Breast epithelium (tissue), 3 donors: ENCODE measurements at regions not wholly inside any gene's neighbourhood (a gene's known extent, or its start where the extent isn't known, plus 50 kb on each side); places are given as distances from the start of the nearest gene placed in this dataset.

Experiments used
- POLR2A ChIP-seq: fragments of 450-650 bp; IDR thresholded peaks from one replicate; pipeline ENCODE4 v1.6.1; 2016; ENCODE audit warnings: antibody characterized with exemption, mild to moderate bottlenecking, moderate library complexity
- TF ChIP-seq, protein P1 (sequence below), 3 donors: fragments of 450-650 bp; IDR thresholded peaks; one replicate each; pipeline ENCODE4 v1.5.1; 2016 to 2017; ENCODE audit warnings: antibody characterized with exemption in 3 of 3, mild to moderate bottlenecking in 3 of 3, moderate library complexity in 3 of 3

GRCh38 chr5:172556262-172556661, 84.8 kb upstream of the NEURL1B start:
- TF ChIP-seq, protein P1, sequence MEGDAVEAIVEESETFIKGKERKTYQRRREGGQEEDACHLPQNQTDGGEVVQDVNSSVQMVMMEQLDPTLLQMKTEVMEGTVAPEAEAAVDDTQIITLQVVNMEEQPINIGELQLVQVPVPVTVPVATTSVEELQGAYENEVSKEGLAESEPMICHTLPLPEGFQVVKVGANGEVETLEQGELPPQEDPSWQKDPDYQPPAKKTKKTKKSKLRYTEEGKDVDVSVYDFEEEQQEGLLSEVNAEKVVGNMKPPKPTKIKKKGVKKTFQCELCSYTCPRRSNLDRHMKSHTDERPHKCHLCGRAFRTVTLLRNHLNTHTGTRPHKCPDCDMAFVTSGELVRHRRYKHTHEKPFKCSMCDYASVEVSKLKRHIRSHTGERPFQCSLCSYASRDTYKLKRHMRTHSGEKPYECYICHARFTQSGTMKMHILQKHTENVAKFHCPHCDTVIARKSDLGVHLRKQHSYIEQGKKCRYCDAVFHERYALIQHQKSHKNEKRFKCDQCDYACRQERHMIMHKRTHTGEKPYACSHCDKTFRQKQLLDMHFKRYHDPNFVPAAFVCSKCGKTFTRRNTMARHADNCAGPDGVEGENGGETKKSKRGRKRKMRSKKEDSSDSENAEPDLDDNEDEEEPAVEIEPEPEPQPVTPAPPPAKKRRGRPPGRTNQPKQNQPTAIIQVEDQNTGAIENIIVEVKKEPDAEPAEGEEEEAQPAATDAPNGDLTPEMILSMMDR (IDR thresholded peaks at IDR 0.05), result no peak
- no peak for TF ChIP-seq POLR2A
